K562 (cell line): ENCODE measurements at regions not wholly inside any gene's neighbourhood (a gene's known extent, or its start where the extent isn't known, plus 50 kb on each side); places are given as distances from the start of the nearest gene placed in this dataset.

Experiments used
- CCNT2 ChIP-seq: IDR thresholded peaks from 2 replicates; pipeline ENCODE4 v1.6.1; 2011; ENCODE audit warnings: borderline replicate concordance, low read depth, mild to moderate bottlenecking, moderate library complexity, mixed read lengths, low read length; ENCODE audit not compliant: insufficient read length; ENCODE audit errors: extremely low read depth
- CEBPG ChIP-seq, 3 experiments: fragments of 200-800 bp in 1 of 3; sonication (Bioruptor generic) in 1 of 3; sonication (generic) in 1 of 3; formaldehyde crosslinking in 1 of 3; IDR thresholded peaks in 2 of 3; conservative IDR thresholded peaks in 1 of 3; 2 replicates each; pipeline versions ENCODE4 v1.6.1 to v1.8.0; 2016 to 2022; ENCODE audit warnings: missing compliant biosample characterization in 2 of 3, missing genetic modification characterization in 2 of 3, mild to moderate bottlenecking in 1 of 3, missing genetic modification reagents in 1 of 3
- CHD1 ChIP-seq: fragments of 200-600 bp; sonication (generic); IDR thresholded peaks from one replicate; pipeline ENCODE4 v1.6.1; 2012; ENCODE audit warnings: mild to moderate bottlenecking, moderate library complexity, low read length, inconsistent platforms
- CREBBP ChIP-seq: IDR thresholded peaks from one replicate; pipeline ENCODE4 v1.6.1; 2012; ENCODE audit warnings: low read depth, mild to moderate bottlenecking, control low read depth, inconsistent platforms, low read length
- CTBP1 ChIP-seq: fragments of 450-650 bp; IDR thresholded peaks from 2 replicates; pipeline ENCODE4 v1.6.1; 2016; ENCODE audit warnings: borderline replicate concordance
- ETV1 ChIP-seq: fragments of 450-650 bp; conservative IDR thresholded peaks from 2 replicates; pipeline ENCODE4 v1.6.1; 2016; ENCODE audit warnings: missing genetic modification characterization, control low read depth, low read depth, missing compliant biosample characterization
- KLF1 ChIP-seq: fragments of 450-650 bp; IDR thresholded peaks from 2 replicates; pipeline ENCODE4 v1.6.1; 2016; ENCODE audit warnings: missing genetic modification characterization, missing compliant biosample characterization
- MXD1 ChIP-seq: fragments of 250-450 bp; sonication (Bioruptor Pico); IDR thresholded peaks from 2 replicates; pipeline ENCODE4 v1.8.0; 2021; ENCODE audit warnings: borderline replicate concordance, mild to moderate bottlenecking, moderate library complexity; ENCODE audit not compliant: poor library complexity, severe bottlenecking
- NCOA6 ChIP-seq: fragments of 450-650 bp; IDR thresholded peaks from 2 replicates; pipeline ENCODE4 v1.6.1; 2017; ENCODE audit warnings: mild to moderate bottlenecking
- NEUROD1 ChIP-seq: fragments of 150-350 bp; IDR thresholded peaks from 2 replicates; pipeline ENCODE4 v1.6.1; 2014; ENCODE audit warnings: borderline replicate concordance, low read length, low read depth; ENCODE audit not compliant: partially characterized antibody
- NR2F6 ChIP-seq: fragments of 450-650 bp; formaldehyde crosslinking; IDR thresholded peaks from 2 replicates; pipeline ENCODE4 v1.4.0; 2020; ENCODE audit warnings: mild to moderate bottlenecking
- RBM25 ChIP-seq: fragments of 200-400 bp; formaldehyde crosslinking; IDR thresholded peaks from 2 replicates; pipeline ENCODE4 v1.6.1; 2018; ENCODE audit warnings: low read length, low read depth, moderate library complexity; ENCODE audit not compliant: severe bottlenecking
- SFPQ ChIP-seq: fragments of 200-400 bp; formaldehyde crosslinking; IDR thresholded peaks from 2 replicates; pipeline ENCODE4 v1.6.1; 2017; ENCODE audit warnings: mild to moderate bottlenecking, low read depth, low read length, moderate library complexity
- SMAD4 ChIP-seq: fragments of 250-450 bp; sonication (Bioruptor Pico); conservative IDR thresholded peaks from 2 replicates; pipeline ENCODE4 v1.8.0; 2021; ENCODE audit warnings: inconsistent platforms, mild to moderate bottlenecking, moderate library complexity
- SRSF3 ChIP-seq: fragments of 200-400 bp; formaldehyde crosslinking; IDR thresholded peaks from 2 replicates; pipeline ENCODE4 v1.6.1; 2016; ENCODE audit warnings: mild to moderate bottlenecking, low read length, moderate library complexity; ENCODE audit not compliant: insufficient read depth
- USF1 ChIP-seq: sonication (generic); formaldehyde crosslinking; IDR thresholded peaks from 2 replicates; pipeline ENCODE4 v1.9.0; 2022; ENCODE audit warnings: mild to moderate bottlenecking, missing genetic modification reagents
- ZNF140 ChIP-seq: fragments of 250-450 bp; sonication (Bioruptor Pico); IDR thresholded peaks from 2 replicates; pipeline ENCODE4 v1.8.0; 2021; ENCODE audit warnings: moderate library complexity, mild to moderate bottlenecking, inconsistent platforms
- ZNF444 ChIP-seq: fragments of 250-450 bp; sonication (Bioruptor Pico); IDR thresholded peaks from 2 replicates; pipeline ENCODE4 v1.4.0; 2020; ENCODE audit warnings: mild to moderate bottlenecking, moderate library complexity
- ZNF584 ChIP-seq: fragments of 200-800 bp; sonication (Bioruptor generic); IDR thresholded peaks from 2 replicates; pipeline ENCODE4 v1.6.1; 2016; ENCODE audit warnings: low read depth, mild to moderate bottlenecking, missing genetic modification characterization, missing compliant biosample characterization
- ZNF766 ChIP-seq: fragments of 200-800 bp; sonication (Bioruptor generic); conservative IDR thresholded peaks from 2 replicates; pipeline ENCODE4 v1.6.1; 2016; ENCODE audit warnings: missing genetic modification characterization, missing compliant biosample characterization
- ZSCAN32 ChIP-seq: fragments of 450-650 bp; formaldehyde crosslinking; IDR thresholded peaks from 2 replicates; pipeline ENCODE4 v1.4.0; 2020; ENCODE audit warnings: mild to moderate bottlenecking, moderate library complexity
- TF ChIP-seq, protein P1 (sequence below): IDR thresholded peaks from 2 replicates; pipeline ENCODE4 v1.6.1; 2014; ENCODE audit warnings: antibody characterized with exemption

GRCh38 chr7:106425017-106425719, 140.4 kb upstream of the NAMPT start (continued):
- no peak for TF ChIP-seq CCNT2
- no peak for TF ChIP-seq SFPQ
- TF ChIP-seq ZNF584 (CRISPR knock-in tag): peak; percentile 83; the same call in 1 of the 2 replicates
- TF ChIP-seq ZNF444: no peak
- 0 out of 2 replicates have a peak, but pooled peaks have one; percentile 15 for TF ChIP-seq USF1 (CRISPR knock-in tag)
- no peak for TF ChIP-seq NCOA6
- TF ChIP-seq SRSF3: no peak
- no peak for TF ChIP-seq ZNF140
- no peak for TF ChIP-seq CHD1
- TF ChIP-seq ZSCAN32 (CRISPR knock-in tag): no peak
- peak; percentile 54 for TF ChIP-seq CTBP1
- no peak for TF ChIP-seq CREBBP
- TF ChIP-seq ETV1: peak; percentile 86
- no peak for TF ChIP-seq KLF1 (tag)
- no peak for TF ChIP-seq NEUROD1
- TF ChIP-seq SMAD4: peak; percentile 72; the same call in 1 of the 2 replicates
- no peak for TF ChIP-seq NR2F6 (CRISPR knock-in tag)
- no peak for TF ChIP-seq MXD1 (CRISPR knock-in tag)
- TF ChIP-seq, protein P1, sequence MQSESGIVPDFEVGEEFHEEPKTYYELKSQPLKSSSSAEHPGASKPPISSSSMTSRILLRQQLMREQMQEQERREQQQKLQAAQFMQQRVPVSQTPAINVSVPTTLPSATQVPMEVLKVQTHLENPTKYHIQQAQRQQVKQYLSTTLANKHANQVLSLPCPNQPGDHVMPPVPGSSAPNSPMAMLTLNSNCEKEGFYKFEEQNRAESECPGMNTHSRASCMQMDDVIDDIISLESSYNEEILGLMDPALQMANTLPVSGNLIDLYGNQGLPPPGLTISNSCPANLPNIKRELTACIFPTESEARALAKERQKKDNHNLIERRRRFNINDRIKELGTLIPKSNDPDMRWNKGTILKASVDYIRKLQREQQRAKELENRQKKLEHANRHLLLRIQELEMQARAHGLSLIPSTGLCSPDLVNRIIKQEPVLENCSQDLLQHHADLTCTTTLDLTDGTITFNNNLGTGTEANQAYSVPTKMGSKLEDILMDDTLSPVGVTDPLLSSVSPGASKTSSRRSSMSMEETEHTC: peak; percentile 8; the same call in 1 of the 2 replicates
- TF ChIP-seq RBM25: no peak
- peak; percentile 77 for TF ChIP-seq ZNF766 (CRISPR knock-in tag)
- peak; percentile 76 for TF ChIP-seq CEBPG (CRISPR knock-in tag; IDR thresholded peaks at IDR 0.05)
- TF ChIP-seq CEBPG (tag; conservative IDR thresholded peaks at IDR 0.05 in 1 of 2, IDR thresholded peaks at IDR 0.05 in 1 of 2): peak; percentile 97 to 98
